AG08395 (cell line): ENCODE measurements at regions not wholly inside any gene's neighbourhood (a gene's known extent, or its start where the extent isn't known, plus 50 kb on each side); places are given as distances from the start of the nearest gene placed in this dataset.
"Not testable (repeated sequence)": the region's sequence is repeated elsewhere in the genome, so short reads cannot be mapped to it uniquely, and the experiment has no call there.

Experiments
- DNase-seq: peaks from one replicate; pipeline ENCODE4 v3.0.0; 2012; ENCODE audit warnings: mixed read lengths, low spot score

DNA sequence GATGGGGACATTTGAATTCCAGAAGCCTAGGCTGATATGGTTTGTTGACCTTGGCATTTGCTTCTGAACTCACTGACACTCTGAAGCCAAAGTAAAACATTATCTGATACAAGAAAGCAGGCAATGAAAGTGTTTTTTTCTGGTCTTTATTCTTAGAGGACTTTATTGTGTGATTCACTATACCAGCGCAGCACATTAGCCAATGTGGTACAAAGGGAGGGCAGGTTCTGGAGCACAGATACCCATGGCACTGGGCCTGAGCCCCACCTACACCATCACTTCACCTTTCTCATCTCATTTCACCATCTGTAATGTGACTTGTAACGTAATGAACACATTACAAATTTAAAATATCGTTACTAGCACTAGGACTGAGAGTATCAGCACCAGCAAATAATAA is 89.7 kb upstream of the ZNF366 start:
- no peak for DNase-seq

DNA sequence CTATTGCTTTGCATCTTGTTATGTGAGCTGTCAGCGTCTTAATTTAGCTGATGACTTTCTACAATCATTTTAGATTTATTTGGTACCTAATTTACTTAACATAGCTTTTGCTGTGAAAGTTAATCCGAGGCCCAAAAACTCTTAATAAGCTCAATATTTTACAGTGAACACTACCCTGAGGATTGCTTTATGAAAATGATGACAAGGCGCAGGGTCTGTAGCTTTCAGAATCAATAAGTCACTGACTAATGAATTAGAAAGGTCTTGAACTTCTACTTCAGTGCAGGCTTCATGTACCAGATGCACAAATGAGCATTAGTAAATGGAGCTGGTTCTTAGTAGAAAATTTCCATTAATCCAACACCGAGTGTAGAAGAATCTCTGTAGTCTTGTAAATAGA is 81.4 kb upstream of the ZNF366 start:
- no peak for DNase-seq

DNA sequence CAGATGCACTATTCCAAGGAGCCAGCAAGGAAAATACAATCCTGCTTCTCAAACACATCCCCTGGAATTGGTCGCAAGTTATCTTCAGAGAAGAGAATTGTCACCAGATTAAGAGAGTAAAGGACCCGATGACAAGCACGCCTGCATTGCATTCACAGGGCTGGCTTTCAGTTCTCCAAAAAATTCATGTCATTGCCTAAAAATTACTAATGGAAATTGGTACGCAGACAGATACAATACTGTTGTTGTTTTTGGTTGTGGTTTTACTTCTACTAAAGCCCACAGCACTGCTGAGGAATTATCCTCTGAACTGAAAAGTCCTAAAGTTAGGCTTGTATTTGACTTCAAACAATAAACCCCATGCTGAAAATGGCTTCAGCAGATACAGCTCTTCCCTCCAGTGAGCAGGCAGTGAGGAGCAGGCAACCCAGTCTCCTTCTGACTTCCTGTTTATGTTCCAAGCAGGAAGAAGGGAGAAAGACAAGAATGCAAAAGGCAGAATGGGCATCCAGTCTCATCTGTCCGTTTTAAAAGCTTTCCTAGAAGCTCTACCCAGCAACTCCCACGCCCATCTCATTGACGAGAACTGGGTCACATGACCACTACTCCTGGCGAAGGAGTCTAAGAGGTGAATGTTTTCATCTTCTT is 80.6 kb upstream of the ZNF366 start:
- peak; percentile 15 for DNase-seq

DNA sequence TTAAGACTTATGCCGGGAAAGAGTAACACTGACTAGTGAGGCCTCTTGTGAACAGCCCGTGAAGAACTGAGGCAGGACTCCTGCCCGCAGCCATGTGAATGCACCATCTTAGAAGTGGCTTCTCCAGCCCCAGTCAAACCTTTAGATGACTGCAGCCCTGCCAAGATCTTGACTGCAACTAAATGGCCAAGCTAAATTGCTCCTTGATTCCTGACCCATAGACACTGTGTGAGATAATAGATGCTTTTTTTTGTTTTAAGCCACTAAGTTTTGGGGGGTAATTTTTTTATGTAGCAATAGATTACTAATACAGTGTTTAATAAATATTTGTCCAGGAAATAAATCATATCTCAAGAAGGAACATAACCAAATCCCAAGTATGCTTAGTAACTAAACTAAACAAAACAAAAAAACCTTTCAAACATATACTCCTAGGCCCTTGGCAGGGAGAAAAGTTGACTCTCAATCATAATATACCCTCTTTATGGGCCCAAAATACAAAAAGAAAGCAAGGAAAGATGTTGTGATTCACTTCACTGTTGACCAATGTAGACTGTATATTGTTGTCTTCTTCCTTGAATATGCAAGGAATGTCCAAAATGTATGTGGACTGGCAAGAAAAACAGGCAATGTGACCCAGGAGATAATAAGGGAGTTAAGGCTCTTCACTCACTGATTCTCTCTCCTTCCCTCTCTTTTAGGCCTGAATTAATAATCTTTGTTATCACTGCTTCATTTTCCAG is 79.7 kb upstream of the ZNF366 start:
- DNase-seq = peak; percentile 45

DNA sequence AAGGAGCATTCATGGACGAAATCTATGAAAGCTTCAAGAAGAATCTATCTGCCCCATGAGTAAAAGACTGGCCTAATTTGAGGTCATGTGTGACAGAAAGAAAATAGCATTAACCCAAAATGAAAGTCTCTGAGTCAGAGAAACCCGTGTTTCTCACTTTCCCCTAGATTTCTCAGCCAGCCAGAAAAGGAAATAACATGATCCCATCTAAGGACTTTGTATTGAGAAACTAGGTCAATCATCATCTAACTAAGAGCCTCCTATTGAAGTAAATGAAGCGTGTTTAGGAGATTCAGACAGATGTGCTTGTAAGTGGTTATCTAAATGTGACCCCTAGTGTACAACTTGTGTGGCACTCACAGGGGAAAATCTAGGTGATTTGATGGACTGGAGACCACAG is 77.3 kb upstream of the ZNF366 start:
- peak; percentile 45 for DNase-seq

DNA sequence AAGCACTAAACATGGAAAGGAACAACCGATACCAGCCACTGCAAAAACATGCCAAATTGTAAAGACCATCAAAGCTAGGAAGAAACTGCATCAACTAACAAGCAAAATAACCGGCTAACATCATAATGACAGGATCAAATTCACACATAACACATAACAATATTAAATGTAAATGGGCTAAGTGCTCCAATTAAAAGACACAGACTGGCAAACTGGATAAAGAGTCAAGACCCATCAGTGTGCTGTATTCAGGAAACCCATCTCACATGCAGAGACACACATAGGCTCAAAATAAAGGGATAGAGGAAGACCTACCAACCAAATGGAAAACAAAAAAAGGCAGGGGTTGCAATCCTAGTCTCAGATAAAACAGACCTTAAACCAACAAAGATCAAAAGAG is 72.1 kb upstream of the ZNF366 start:
- DNase-seq = not testable (repeated sequence)

DNA sequence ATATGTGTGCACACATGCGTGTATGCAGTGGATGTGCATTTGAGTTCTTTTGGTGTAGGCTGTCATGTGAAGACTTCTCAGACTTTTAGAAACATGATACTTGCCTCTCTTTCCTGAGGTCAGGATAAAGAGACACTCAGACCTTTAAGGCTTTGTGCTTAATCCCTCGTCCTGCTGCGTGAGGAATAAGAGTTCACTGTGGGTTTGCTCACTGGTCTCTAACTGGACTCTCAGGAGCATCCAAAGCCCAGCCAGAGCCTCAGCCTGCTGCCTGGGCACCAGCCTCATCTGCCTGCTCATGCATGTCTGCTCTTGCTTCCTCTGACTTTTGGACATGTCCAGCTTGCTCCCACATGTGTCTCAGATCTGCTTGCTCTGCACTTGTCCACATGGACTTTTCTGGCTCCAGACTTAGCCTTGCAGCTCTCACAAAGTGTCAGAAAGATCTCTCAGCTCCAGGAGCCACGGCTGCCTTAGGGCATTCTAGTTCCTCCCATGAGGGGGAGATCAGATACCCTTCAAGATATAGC is 65.1 kb upstream of the ZNF366 start:
- DNase-seq = no peak

DNA sequence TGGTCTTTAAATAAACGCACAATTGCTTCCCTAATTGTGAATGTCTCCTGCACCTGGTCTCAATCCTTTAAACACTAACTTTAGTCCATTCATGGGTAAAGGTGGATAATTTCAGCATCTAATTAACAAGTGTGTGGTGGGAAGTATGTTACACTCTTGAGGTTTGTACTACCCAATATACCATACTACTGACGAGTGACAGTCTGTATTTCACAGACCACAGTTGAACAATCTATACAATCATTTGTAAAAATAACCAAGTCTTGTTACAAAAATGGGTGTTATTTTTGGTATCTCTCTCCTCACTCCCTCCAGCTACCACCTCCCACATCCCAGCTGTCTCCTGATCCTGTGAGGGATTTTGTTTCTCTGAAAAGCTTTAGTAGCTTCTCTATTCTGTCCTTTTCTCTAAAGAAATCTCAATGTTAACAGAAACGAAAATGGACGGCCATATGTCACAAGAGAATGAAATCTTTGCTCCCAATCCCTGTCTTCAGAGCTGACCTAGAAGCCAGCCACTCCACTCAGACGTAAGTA is 62.3 kb upstream of the ZNF366 start:
- no peak for DNase-seq

DNA sequence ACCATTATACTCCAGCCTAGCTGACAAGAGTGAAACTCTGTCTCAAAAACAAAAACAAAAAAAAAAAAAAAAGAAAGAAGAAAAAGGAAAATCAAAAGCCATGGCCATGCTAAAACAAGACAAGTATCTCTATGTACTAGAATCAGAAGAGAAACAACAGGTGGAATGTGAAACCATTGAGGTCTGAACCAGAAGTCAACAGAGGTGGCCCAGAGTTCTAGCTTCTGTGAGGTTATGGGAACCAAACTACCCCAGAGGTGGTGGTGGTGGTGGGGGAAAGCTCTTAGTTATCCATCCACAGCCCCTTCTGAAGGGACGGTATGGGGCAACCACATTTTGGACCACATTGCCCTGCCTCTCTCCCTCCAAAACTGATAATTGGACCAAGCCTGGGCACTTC is 59.5 kb upstream of the ZNF366 start:
- DNase-seq = no peak

DNA sequence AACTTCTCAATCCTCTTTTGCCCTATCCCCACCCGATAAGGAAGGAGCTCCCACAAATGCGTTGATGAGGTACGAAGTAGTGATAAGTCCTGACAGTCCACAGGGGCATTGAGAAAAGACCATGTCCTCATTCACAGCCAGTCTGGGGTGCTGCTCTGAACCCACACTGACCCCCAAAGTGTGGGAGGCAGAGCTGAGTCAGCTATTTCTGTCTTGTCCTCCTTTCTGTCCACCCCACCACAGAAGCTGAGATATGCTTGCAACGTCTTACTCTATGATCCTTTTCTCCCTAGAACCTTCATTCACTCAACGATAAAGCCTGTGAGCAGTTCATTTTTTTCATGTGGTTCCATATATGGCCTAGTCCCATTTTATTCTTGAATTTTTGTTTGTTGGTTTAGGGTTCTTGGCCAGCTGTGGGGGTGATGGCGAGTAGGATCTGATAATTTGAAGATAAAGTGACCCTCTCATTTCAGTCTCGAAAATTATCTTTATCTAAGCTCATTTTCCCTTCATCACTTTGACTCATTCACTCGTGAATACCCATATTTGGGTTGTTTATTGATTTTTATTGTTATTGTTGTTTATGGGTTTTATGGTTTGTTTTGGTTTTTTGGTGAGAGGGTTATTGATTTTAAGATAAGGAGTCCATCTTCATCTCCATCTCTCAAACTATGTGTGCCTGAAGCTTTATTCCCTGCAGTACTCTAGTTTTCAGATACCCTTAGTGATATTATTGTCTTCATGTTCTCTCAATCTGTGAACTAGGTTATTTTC is 58.5 kb upstream of the ZNF366 start:
- no peak for DNase-seq

DNA sequence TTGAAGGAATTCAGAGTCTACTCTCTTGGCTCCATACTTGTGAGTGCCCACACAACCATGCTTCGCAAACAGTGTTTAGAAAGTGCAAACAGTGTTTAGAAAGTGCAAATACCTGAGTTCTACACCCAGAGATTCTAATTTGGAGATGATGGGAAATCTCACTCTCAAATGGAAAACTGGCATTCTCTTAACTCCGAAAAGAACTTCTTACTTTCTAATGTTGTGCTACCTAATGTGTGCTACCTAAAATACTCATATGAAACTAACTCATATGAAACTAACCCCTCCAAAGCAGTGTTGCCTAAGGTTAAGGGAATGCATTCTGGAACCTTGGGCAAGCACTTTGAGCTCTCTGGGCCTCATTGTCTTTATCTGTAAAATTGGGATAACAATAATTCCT is 55.5 kb upstream of the ZNF366 start:
- DNase-seq = no peak

DNA sequence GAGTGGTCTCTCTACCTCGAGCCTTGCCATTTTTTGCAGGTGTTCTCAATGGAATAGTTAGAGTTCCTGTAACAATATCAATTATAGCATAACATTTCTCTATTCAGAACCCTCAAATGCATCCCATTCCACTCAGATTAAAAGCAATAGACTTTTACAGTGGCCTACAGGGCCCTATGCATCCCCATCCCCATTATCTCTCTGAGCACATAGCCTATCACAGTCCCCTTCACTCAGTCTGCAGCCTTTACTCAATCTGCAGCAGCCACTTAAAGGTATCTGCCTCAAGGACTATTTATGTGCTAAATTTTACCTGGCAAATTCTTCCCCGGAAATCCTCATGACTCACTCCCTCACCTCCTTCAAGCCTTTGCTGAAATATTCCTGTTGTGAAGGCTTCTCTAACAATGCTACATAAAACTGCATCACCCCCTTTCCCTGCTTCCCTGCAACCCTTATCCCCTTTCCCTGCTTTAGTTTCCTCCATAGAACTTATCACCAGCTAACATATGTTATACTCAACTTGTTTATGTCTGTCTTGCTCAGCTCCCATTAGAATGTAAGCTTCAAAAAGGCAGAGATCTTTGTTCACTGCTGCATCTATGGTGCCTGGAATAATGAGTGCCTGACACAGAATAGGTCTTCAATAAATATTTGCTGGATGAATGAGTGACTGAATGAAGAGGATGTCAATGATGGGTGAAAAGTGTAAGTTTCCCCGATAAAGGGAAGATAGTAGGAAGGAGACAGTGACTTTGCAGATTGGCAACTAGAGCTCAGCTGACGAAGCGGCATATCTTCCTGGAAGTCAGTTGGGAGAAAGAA is 54.1 kb upstream of the ZNF366 start:
- no peak for DNase-seq

DNA sequence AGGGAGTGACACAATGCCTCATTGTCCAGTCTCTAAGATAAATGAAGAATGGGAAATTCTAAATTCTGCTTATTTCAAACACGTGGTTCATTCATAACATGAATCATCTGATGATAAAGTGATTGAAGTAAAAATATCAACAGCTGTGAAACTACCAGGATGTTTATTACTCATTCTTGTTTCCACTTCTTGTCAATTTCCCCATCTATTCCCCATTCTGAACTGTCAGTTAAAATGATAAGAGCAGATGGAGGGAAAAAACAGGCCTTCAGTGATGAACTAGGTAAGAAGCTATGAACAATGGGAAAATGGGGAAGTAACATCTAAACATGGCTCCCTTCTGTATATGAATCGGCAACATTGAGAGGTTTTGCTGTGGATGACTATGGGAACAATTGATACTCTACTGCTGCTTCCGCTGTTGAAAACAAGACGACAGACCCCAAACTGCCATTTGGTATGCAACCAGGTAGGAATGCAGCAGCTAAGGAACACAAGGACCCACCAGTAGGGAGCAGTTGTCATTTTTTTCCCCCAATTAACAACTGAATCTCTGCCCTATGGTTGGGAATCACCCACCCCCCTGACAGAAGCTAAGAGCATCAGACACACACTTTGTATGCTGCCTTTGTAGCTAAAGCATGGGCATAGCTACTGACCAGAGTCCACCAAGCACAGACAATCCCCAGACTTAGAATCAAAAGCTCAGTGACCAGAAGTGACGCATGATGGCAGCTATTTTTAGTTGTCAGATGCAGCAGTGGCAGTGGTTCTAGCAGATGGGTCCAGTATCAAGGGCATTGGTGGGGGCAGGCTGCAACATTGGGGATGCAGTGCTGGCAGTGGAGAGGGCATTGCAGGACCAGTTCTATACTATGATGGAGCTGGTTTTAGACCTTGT is 52.9 kb upstream of the ZNF366 start:
- no peak for DNase-seq

DNA sequence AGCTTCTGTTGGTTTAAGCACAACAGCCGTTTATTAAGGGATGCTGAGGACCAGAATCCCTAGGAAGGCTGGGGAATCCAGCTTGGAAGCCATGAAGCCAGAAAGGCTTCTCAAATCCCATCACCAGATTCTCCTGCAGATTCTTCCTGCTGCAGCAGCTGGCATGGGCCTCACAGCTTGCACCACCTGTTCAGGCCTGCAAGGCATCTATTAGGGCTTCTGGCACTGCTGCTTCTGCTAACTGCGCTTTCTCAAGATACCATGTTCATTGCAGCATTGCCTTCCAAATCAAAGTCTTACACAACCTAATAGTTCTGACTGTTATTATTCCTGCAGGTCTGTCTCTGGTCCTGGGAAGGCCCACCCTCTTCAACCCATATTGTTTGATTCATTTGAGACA is 51.2 kb upstream of the ZNF366 start:
- DNase-seq = no peak

DNA sequence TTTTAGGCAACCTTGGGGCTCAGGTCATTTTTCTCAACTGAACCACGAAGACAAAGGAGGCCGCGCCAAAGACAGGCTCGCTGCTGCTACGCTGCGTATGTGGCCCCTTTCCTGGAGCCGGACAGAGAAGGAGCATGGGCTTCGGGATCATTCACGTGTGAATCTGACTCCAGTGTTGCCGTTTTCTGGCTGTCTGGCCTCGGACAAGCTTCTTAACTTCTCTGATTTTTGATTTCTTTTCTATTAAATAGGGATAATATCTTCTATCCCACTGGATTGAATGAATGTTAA is 50.8 kb upstream of the ZNF366 start:
- no peak for DNase-seq

DNA sequence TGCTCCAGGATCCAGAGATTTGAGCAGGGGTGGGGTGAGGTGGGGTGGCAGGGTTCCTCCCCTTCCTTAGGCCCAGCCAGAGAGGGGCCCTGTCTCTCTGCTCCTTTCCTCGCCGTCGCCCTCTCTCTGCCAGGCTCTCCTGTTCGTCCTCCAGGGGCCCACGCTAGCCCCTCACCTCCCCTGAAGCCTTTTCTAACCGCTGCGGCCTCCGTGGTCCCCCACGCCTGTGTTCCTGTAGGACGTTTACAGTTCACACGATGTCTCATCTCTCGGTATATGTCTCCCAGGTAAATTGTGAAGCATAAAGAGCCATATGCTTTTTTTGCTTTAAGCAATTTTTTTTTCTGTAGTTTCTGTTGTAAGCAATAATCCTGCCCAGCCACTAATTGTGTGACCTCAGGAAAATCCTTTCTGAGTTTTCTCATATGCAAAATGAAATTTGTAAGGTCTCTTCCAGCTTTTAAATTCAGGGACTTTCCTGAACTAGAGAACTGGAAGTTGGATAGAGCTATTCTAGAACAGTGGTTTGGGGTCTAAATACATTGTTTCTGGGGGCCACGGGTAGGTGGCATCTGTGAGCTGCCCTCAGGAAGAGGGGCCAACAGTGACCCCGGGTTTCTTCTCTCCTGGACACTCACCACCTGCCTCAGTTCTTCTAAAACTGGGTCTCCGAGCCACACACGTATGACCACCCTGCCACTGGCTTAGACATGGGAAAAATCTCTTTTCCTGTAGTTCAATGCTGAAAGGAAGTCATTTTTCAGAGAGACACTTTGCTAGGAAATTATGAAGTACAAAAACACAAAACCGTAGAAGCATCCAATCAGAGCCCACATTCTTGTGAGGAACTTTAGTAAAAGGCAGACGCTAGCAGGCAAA is 50.2 kb upstream of the ZNF366 start:
- DNase-seq = no peak
